ENCODE measurements at regions not wholly inside any gene's neighbourhood (a gene's known extent, or its start where the extent isn't known, plus 50 kb on each side); places are given as distances from the start of the nearest gene placed in this dataset.

DNA sequence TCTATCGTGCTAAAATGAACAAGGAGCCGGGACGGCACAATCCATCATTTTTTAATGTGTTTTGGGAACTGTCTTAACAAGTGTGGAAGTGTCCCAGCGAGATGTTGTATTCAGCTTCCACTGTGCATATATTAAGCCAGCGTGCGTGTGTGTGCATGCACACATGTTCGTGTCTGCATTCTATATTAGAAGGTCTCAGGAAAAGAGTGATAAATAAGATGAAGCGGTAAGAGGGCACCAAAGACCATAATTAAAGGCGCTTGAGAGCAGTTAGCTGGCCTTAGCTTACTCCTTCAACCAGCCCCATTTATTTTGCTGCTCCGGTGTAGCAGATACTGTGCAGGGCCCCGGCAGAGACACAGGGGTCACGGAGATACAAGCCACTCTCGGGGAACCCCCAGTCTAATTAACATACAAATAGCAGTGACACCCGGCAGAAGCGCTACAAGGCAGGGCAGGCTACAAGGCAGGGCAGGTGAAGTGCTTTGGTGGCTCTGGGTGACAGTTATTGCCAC, 206.5 kb upstream of the RREB1 start:
- no peak overlapping the region for H3K27ac Mint-ChIP-seq
- H3K4me1 Mint-ChIP-seq = peaks cover 0 to 3% (median 0%) of the 10 kb centered on the region in 4 donors
- Histone ChIP-seq H3K27me3 (ENCODE audit: control insufficient read depth, insufficient read depth, low read length) (no peaks in the 10 kb centered on the region), H3K9me3 (ENCODE audit: control insufficient read depth in 2 of 2, low read length in 2 of 2) (no peaks in the 10 kb centered on the region), H3K27ac (ENCODE audit: insufficient read depth, low read length, poor library complexity, severe bottlenecking) (no peak overlapping the region), H3K4me3 (ENCODE audit: low read depth, low read length) (no peak overlapping the region), H3K4me1 (ENCODE audit: control insufficient read depth, insufficient read depth, low read length, poor library complexity, severe bottlenecking) (no peaks in the 10 kb centered on the region), H3K36me3 (ENCODE audit: control insufficient read depth, insufficient read depth, low read length) (no peaks in the 10 kb centered on the region)
- ATAC-seq (ENCODE audit: low read depth in 2 of 2) = no peak
- H3K9me3 Mint-ChIP-seq = no peaks in the 10 kb centered on the region
- H3K36me3 Mint-ChIP-seq = no peaks in the 10 kb centered on the region
- DNase-seq = no peak
- H3K27me3 Mint-ChIP-seq = peaks cover 16% of the 10 kb centered on the region
- H3K4me3 Mint-ChIP-seq = no peak overlapping the region

DNA sequence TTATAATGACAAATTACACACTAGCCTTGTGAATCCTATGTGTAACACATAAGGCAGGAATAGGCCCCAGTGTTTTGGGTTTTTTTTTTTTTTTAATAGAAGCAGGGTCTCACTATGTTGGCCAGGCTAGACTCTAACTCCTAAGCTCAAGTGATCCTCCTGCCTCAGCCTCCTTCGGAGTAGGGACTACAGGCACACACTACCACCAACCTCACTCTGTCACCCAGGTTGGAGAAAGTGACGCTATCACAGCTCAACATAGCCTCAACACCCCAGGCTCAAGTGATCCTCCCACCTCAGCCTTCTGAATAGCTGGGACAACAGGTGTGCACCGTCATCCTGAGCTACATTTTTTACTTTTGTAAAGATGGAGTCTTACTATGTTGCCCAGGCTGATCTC, 205.8 kb upstream of the RREB1 start:
- peaks cover 0 to 3% (median 0%) of the 10 kb centered on the region in 4 donors for H3K4me1 Mint-ChIP-seq
- no peak for ATAC-seq (ENCODE audit: low read depth in 2 of 2)
- H3K36me3 Mint-ChIP-seq = no peaks in the 10 kb centered on the region
- H3K9me3 Mint-ChIP-seq = no peaks in the 10 kb centered on the region
- H3K27ac Mint-ChIP-seq = no peak overlapping the region
- Histone ChIP-seq H3K4me3 (ENCODE audit: low read depth, low read length) (no peak overlapping the region), H3K36me3 (ENCODE audit: control insufficient read depth, insufficient read depth, low read length) (no peaks in the 10 kb centered on the region), H3K9me3 (ENCODE audit: control insufficient read depth in 2 of 2, low read length in 2 of 2) (no peaks in the 10 kb centered on the region), H3K4me1 (ENCODE audit: control insufficient read depth, insufficient read depth, low read length, poor library complexity, severe bottlenecking) (no peaks in the 10 kb centered on the region), H3K27me3 (ENCODE audit: control insufficient read depth, insufficient read depth, low read length) (no peaks in the 10 kb centered on the region), H3K27ac (ENCODE audit: insufficient read depth, low read length, poor library complexity, severe bottlenecking) (no peak overlapping the region)
- DNase-seq = no peak
- peaks cover 13% of the 10 kb centered on the region for H3K27me3 Mint-ChIP-seq
- no peak overlapping the region for H3K4me3 Mint-ChIP-seq

DNA sequence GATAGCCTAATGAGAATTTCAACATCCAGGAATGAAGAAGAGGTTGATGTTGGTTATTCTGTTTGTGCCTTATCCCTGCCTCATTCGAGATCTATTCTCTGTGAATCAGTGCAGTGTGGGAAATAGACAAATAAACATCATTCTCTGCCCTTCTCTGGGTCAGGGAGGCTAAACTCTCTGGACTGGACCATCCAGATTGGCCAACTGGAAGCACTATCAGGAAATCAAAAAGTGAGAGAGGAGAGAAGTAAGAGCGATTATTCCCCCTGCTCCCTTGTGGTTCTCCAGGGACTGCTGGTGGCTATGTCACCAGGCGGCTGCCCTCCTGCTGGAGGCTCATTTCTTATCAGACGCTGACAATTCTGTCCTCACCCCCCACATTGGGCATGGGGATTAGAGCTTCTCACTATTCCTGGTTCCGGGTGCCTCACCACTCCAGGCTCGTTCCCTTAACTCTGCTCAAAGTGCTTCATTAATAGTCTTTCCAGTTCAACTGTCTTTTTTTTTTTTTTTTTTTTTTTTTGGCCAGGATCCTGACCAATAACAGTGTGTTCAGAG, 201.7 kb upstream of the RREB1 start:
- DNase-seq (no peak), ATAC-seq (ENCODE audit: low read depth in 2 of 2) (no peak)
- H3K36me3 ChIP-seq (ENCODE audit: control insufficient read depth, insufficient read depth, low read length) = no peaks in the 10 kb centered on the region
- no peaks in the 10 kb centered on the region for H3K36me3 Mint-ChIP-seq
- H3K27ac ChIP-seq (ENCODE audit: insufficient read depth, low read length, poor library complexity, severe bottlenecking) = no peak overlapping the region
- no peaks in the 10 kb centered on the region for H3K4me1 ChIP-seq (ENCODE audit: control insufficient read depth, insufficient read depth, low read length, poor library complexity, severe bottlenecking)
- H3K27me3 Mint-ChIP-seq = peaks cover 12% of the 10 kb centered on the region
- no peak overlapping the region for H3K27ac Mint-ChIP-seq
- no peak overlapping the region for H3K4me3 ChIP-seq (ENCODE audit: low read depth, low read length)
- no peaks in the 10 kb centered on the region for H3K9me3 Mint-ChIP-seq
- H3K9me3 ChIP-seq (ENCODE audit: control insufficient read depth in 2 of 2, low read length in 2 of 2) = no peaks in the 10 kb centered on the region
- no peaks in the 10 kb centered on the region for H3K27me3 ChIP-seq (ENCODE audit: control insufficient read depth, insufficient read depth, low read length)
- no peak overlapping the region for H3K4me3 Mint-ChIP-seq
- H3K4me1 Mint-ChIP-seq = no peaks in the 10 kb centered on the region

DNA sequence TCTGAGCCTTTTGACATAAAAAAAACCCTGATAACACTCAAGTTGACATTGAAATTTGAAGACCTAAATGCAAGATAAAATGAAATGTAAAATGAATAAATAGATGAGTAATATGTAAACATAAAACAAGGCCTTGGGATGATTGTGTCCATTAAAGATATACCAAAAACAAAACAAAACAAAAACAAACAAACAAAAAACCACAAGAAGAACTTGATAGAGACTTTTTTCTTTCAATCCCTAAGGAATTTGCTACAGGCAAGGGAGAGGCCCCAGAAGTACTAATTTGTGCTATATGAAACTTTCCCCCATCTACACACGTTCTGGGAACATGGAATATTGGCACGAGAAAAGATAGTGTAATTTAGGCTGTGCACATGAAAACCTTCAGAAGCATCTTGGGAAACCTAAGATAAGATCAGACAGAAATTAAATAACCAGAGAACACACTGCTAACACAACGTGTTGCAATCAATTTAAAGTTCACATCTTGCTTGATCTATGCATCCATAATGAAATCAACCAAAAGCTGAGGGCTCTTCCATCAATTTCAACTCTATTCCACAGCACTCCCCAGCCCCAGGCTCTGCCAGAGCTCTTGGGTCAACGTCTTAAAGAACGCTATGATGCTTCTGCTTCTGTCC, 201.1 kb upstream of the RREB1 start:
- Histone ChIP-seq H3K27ac (ENCODE audit: insufficient read depth, low read length, poor library complexity, severe bottlenecking) (no peak overlapping the region), H3K36me3 (ENCODE audit: control insufficient read depth, insufficient read depth, low read length) (no peaks in the 10 kb centered on the region), H3K4me1 (ENCODE audit: control insufficient read depth, insufficient read depth, low read length, poor library complexity, severe bottlenecking) (no peaks in the 10 kb centered on the region), H3K9me3 (ENCODE audit: control insufficient read depth in 2 of 2, low read length in 2 of 2) (no peaks in the 10 kb centered on the region), H3K4me3 (ENCODE audit: low read depth, low read length) (no peak overlapping the region), H3K27me3 (ENCODE audit: control insufficient read depth, insufficient read depth, low read length) (no peaks in the 10 kb centered on the region)
- H3K27ac Mint-ChIP-seq = no peak overlapping the region
- no peaks in the 10 kb centered on the region for H3K36me3 Mint-ChIP-seq
- no peaks in the 10 kb centered on the region for H3K9me3 Mint-ChIP-seq
- H3K27me3 Mint-ChIP-seq = peaks cover 12% of the 10 kb centered on the region
- ATAC-seq (ENCODE audit: low read depth in 2 of 2) (no peak), DNase-seq (no peak)
- no peaks in the 10 kb centered on the region for H3K4me1 Mint-ChIP-seq
- H3K4me3 Mint-ChIP-seq = no peak overlapping the region

DNA sequence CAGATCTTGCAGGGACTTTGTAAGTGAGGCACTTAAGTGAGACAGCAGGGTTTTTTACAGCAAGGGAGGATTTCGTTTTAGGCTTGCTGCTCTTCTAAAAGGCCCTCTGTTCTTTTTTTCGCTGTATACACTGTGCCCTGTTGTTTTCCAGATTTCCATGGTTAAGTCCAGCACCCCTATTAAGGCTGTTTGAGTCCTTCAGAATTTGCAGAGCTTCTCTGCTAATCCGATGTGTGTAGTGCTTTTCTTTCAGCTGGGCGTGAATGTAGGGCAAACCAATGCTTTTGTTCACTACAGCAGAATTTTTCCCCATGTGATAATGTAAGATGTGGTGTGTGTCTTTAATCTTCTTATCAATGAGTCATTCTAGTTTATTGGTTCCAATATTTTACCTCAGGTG, 200.5 kb upstream of the RREB1 start:
- H3K9me3 Mint-ChIP-seq = no peaks in the 10 kb centered on the region
- Histone ChIP-seq H3K27ac (ENCODE audit: insufficient read depth, low read length, poor library complexity, severe bottlenecking) (no peak overlapping the region), H3K27me3 (ENCODE audit: control insufficient read depth, insufficient read depth, low read length) (no peaks in the 10 kb centered on the region), H3K4me1 (ENCODE audit: control insufficient read depth, insufficient read depth, low read length, poor library complexity, severe bottlenecking) (no peaks in the 10 kb centered on the region), H3K9me3 (ENCODE audit: control insufficient read depth in 2 of 2, low read length in 2 of 2) (no peaks in the 10 kb centered on the region), H3K36me3 (ENCODE audit: control insufficient read depth, insufficient read depth, low read length) (no peaks in the 10 kb centered on the region), H3K4me3 (ENCODE audit: low read depth, low read length) (no peak overlapping the region)
- DNase-seq = no peak
- H3K4me1 Mint-ChIP-seq = no peaks in the 10 kb centered on the region
- no peak for ATAC-seq (ENCODE audit: low read depth in 2 of 2)
- peaks cover 12% of the 10 kb centered on the region for H3K27me3 Mint-ChIP-seq
- no peak overlapping the region for H3K4me3 Mint-ChIP-seq
- H3K27ac Mint-ChIP-seq = no peak overlapping the region
- no peaks in the 10 kb centered on the region for H3K36me3 Mint-ChIP-seq

DNA sequence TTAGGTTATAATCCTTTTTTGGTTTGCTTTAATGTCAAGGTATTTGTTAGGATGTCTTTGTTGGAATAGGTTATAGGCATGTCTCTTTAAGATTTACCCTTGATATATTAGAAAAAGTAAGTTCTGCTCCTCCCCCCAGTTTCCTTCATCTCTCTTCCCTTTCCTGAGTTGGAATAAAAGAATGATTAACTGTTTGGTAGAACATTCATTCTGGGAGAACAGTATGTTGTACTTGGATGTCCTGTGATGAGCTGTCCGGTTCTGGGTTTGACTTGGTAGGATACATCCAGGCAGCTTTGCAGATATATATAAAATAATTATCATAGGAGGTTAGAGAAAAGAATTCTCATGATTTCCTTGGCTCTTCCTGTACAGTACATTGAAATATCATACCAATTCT, 199.6 kb upstream of the RREB1 start:
- no peaks in the 10 kb centered on the region for H3K4me1 Mint-ChIP-seq
- DNase-seq (no peak), ATAC-seq (ENCODE audit: low read depth in 2 of 2) (no peak)
- H3K9me3 ChIP-seq (ENCODE audit: control insufficient read depth in 2 of 2, low read length in 2 of 2) = no peaks in the 10 kb centered on the region
- H3K27ac Mint-ChIP-seq = no peak overlapping the region
- H3K36me3 Mint-ChIP-seq = no peaks in the 10 kb centered on the region
- no peaks in the 10 kb centered on the region for H3K9me3 Mint-ChIP-seq
- no peaks in the 10 kb centered on the region for H3K4me1 ChIP-seq (ENCODE audit: control insufficient read depth, insufficient read depth, low read length, poor library complexity, severe bottlenecking)
- no peak overlapping the region for H3K4me3 ChIP-seq (ENCODE audit: low read depth, low read length)
- H3K27ac ChIP-seq (ENCODE audit: insufficient read depth, low read length, poor library complexity, severe bottlenecking) = no peak overlapping the region
- H3K27me3 ChIP-seq (ENCODE audit: control insufficient read depth, insufficient read depth, low read length) = no peaks in the 10 kb centered on the region
- H3K4me3 Mint-ChIP-seq = no peak overlapping the region
- H3K27me3 Mint-ChIP-seq = peaks cover 12% of the 10 kb centered on the region
- H3K36me3 ChIP-seq (ENCODE audit: control insufficient read depth, insufficient read depth, low read length) = no peaks in the 10 kb centered on the region

DNA sequence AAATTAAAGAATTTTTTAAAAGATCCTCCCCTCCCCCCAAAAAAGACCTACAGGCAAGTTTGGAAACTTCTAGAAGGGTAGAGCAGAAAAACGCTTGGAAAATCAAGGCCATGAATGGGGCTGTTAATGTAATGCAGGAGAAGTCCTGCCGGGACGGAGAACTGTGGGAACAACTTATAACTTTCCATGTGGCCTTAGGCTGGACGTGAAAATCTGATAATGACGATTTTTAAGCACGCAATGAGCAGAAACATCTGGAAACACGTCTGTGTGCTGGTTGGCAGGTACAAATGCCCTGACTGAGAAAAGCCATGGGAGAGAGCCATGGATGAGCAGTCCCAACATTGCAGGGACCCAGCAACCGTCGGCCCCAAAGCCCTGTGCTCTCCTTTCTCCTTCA, 198.7 kb upstream of the RREB1 start:
- Mint-ChIP-seq H3K36me3 (no peaks in the 10 kb centered on the region), H3K9me3 (no peaks in the 10 kb centered on the region), H3K4me1 (no peaks in the 10 kb centered on the region), H3K27ac (no peak overlapping the region), H3K27me3 (peaks cover 11% of the 10 kb centered on the region), H3K4me3 (no peak overlapping the region)
- DNase-seq (no peak), ATAC-seq (ENCODE audit: low read depth in 2 of 2) (no peak)
- no peaks in the 10 kb centered on the region for H3K27me3 ChIP-seq (ENCODE audit: control insufficient read depth, insufficient read depth, low read length)
- H3K36me3 ChIP-seq (ENCODE audit: control insufficient read depth, insufficient read depth, low read length) = no peaks in the 10 kb centered on the region
- H3K4me1 ChIP-seq (ENCODE audit: control insufficient read depth, insufficient read depth, low read length, poor library complexity, severe bottlenecking) = no peaks in the 10 kb centered on the region
- H3K9me3 ChIP-seq (ENCODE audit: control insufficient read depth in 2 of 2, low read length in 2 of 2) = no peaks in the 10 kb centered on the region
- no peak overlapping the region for H3K27ac ChIP-seq (ENCODE audit: insufficient read depth, low read length, poor library complexity, severe bottlenecking)
- no peak overlapping the region for H3K4me3 ChIP-seq (ENCODE audit: low read depth, low read length)

DNA sequence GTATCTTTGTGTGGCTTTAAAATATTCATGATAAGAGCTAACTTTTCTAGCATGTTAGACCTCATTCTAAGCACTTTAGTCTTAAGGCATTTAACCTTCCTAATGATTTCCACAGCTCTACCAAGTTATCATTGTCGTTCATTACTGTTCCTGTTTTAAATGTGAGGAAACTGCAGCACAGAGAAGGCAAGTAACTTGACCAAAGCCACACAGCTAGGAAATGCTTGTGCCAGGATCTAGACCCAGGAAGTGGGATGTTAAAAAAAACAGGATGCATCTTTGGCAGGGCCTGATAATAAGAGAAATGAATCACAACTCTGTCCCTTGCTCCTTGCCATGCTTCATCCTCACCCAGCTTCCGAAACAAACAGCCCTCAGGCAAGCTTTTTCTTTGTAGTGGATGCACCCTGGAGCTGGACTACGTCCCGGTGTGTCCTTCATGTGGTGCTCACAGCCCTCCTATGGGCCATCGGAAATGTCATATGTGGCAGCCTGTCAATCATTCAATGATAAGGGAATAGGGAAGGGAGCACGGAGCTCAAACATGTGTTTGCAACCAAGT, 196.9 kb upstream of the RREB1 start:
- no peaks in the 10 kb centered on the region for H3K9me3 Mint-ChIP-seq
- Histone ChIP-seq H3K4me3 (ENCODE audit: low read depth, low read length) (no peak overlapping the region), H3K4me1 (ENCODE audit: control insufficient read depth, insufficient read depth, low read length, poor library complexity, severe bottlenecking) (no peaks in the 10 kb centered on the region), H3K27ac (ENCODE audit: insufficient read depth, low read length, poor library complexity, severe bottlenecking) (no peak overlapping the region), H3K36me3 (ENCODE audit: control insufficient read depth, insufficient read depth, low read length) (no peaks in the 10 kb centered on the region), H3K9me3 (ENCODE audit: control insufficient read depth in 2 of 2, low read length in 2 of 2) (no peaks in the 10 kb centered on the region), H3K27me3 (ENCODE audit: control insufficient read depth, insufficient read depth, low read length) (no peaks in the 10 kb centered on the region)
- H3K36me3 Mint-ChIP-seq = no peaks in the 10 kb centered on the region
- peaks cover 11% of the 10 kb centered on the region for H3K27me3 Mint-ChIP-seq
- H3K27ac Mint-ChIP-seq = no peak overlapping the region
- H3K4me3 Mint-ChIP-seq = no peak overlapping the region
- ATAC-seq (ENCODE audit: low read depth in 2 of 2) (no peak), DNase-seq (no peak)
- no peaks in the 10 kb centered on the region for H3K4me1 Mint-ChIP-seq

Data from CD4-positive, CD25-positive, alpha-beta regulatory T cell (primary cell).